Liver (tissue), 8 donors: ENCODE measurements at regions not wholly inside any gene's neighbourhood (a gene's known extent, or its start where the extent isn't known, plus 50 kb on each side); places are given as distances from the start of the nearest gene placed in this dataset.

Source experiments
- DNase-seq: peaks from one replicate; pipeline ENCODE4 v3.0.0-alpha.2; 2017; ENCODE audit warnings: low spot score
- H3K27ac ChIP-seq, 2 donors: one replicate each; pipeline ENCODE4 v1.7.0; 2013; ENCODE audit warnings: inconsistent platforms in 2 of 2, low read length in 2 of 2, control low read depth in 1 of 2, low read depth in 1 of 2, mild to moderate bottlenecking in 1 of 2
- H3K27me3 ChIP-seq, 4 donors: one replicate each; pipeline versions ENCODE4 v1.6.1 to v1.7.0; 2013; ENCODE audit warnings: low read length in 3 of 4, inconsistent platforms in 1 of 4, mild to moderate bottlenecking in 1 of 4, moderate library complexity in 1 of 4; ENCODE audit not compliant: control insufficient read depth in 4 of 4, insufficient read depth in 4 of 4
- H3K36me3 ChIP-seq, 4 donors: one replicate each; pipeline versions ENCODE4 v1.6.1 to v1.7.0; 2013; ENCODE audit warnings: low read length in 3 of 4, mild to moderate bottlenecking in 3 of 4, low read depth in 1 of 4, moderate library complexity in 1 of 4; ENCODE audit not compliant: control insufficient read depth in 4 of 4, insufficient read depth in 3 of 4
- H3K4me1 ChIP-seq, 4 donors: one replicate each; pipeline versions ENCODE4 v1.6.1 to v1.7.0; 2013; ENCODE audit warnings: low read length in 3 of 4, mild to moderate bottlenecking in 3 of 4, moderate library complexity in 1 of 4; ENCODE audit not compliant: control insufficient read depth in 4 of 4, insufficient read depth in 4 of 4
- H3K4me3 ChIP-seq, 3 donors: one replicate each; pipeline versions ENCODE4 v1.6.1 to v1.7.0; 2013; ENCODE audit warnings: low read length in 3 of 3, control low read depth in 1 of 3, low read depth in 1 of 3, mild to moderate bottlenecking in 1 of 3
- H3K9ac ChIP-seq, 2 donors: one replicate each; pipeline ENCODE4 v1.7.0; 2013; ENCODE audit warnings: low read length in 2 of 2, mild to moderate bottlenecking in 2 of 2, moderate library complexity in 2 of 2, control low read depth in 1 of 2, low read depth in 1 of 2
- H3K9me3 ChIP-seq, 4 donors: one replicate each; pipeline versions ENCODE4 v1.6.1 to v1.7.0; 2013; ENCODE audit warnings: low read length in 3 of 4; ENCODE audit not compliant: control insufficient read depth in 4 of 4
- ATF3 ChIP-seq: IDR thresholded peaks from 2 replicates; pipeline ENCODE4 v1.6.1; 2016; ENCODE audit warnings: antibody characterized with exemption
- CTCF ChIP-seq: fragments of 150-350 bp; IDR thresholded peaks from 2 replicates; pipeline ENCODE4 v1.5.1; 2017; ENCODE audit warnings: improper control_type of control experiment, low read depth, low read length; ENCODE audit not compliant: missing input control
- EGR1 ChIP-seq, 2 donors: IDR thresholded peaks; 2 replicates each; pipeline ENCODE4 v1.6.1; 2016 to 2018; ENCODE audit warnings: antibody characterized with exemption in 2 of 2, low read depth in 2 of 2
- FOXA1 ChIP-seq: IDR thresholded peaks from 2 replicates; pipeline ENCODE4 v1.6.1; 2016; ENCODE audit warnings: antibody characterized with exemption
- FOXA2 ChIP-seq: IDR thresholded peaks from 2 replicates; pipeline ENCODE4 v1.6.1; 2016; ENCODE audit warnings: antibody characterized with exemption
- GABPA ChIP-seq, 2 donors: IDR thresholded peaks in 1 of 2; conservative IDR thresholded peaks in 1 of 2; 2 replicates each; pipeline ENCODE4 v1.6.1; 2016; ENCODE audit warnings: antibody characterized with exemption in 2 of 2, mild to moderate bottlenecking in 1 of 2, moderate library complexity in 1 of 2
- HNF4A ChIP-seq, 2 donors: conservative IDR thresholded peaks; 2 replicates each; pipeline ENCODE4 v1.6.1; 2016; ENCODE audit warnings: antibody characterized with exemption in 2 of 2, mild to moderate bottlenecking in 2 of 2
- HNF4G ChIP-seq: IDR thresholded peaks from 2 replicates; pipeline ENCODE4 v1.6.1; 2016; ENCODE audit warnings: antibody characterized with exemption
- JUND ChIP-seq, 2 donors: IDR thresholded peaks; 2 replicates each; pipeline ENCODE4 v1.6.1; 2016; ENCODE audit warnings: antibody characterized with exemption in 2 of 2
- MAX ChIP-seq: IDR thresholded peaks from 2 replicates; pipeline ENCODE4 v1.6.1; 2016; ENCODE audit warnings: antibody characterized with exemption
- NR2F2 ChIP-seq: IDR thresholded peaks from 2 replicates; pipeline ENCODE4 v1.6.1; 2016; ENCODE audit warnings: antibody characterized with exemption
- RAD21 ChIP-seq, 2 donors: IDR thresholded peaks; 2 replicates each; pipeline ENCODE4 v1.6.1; 2016; ENCODE audit warnings: antibody characterized with exemption in 2 of 2, mild to moderate bottlenecking in 2 of 2
- REST ChIP-seq: IDR thresholded peaks from 2 replicates; pipeline ENCODE4 v1.6.1; 2016; ENCODE audit warnings: antibody characterized with exemption, mild to moderate bottlenecking
- RXRA ChIP-seq, 2 donors: IDR thresholded peaks; 2 replicates each; pipeline ENCODE4 v1.6.1; 2017 to 2018; ENCODE audit warnings: antibody characterized with exemption in 2 of 2, mild to moderate bottlenecking in 1 of 2
- SP1 ChIP-seq: IDR thresholded peaks from 2 replicates; pipeline ENCODE4 v1.6.1; 2018; ENCODE audit warnings: antibody characterized with exemption, mild to moderate bottlenecking
- TAF1 ChIP-seq: conservative IDR thresholded peaks from 2 replicates; pipeline ENCODE4 v1.6.1; 2016; ENCODE audit warnings: antibody characterized with exemption, mild to moderate bottlenecking
- YY1 ChIP-seq: IDR thresholded peaks from 2 replicates; pipeline ENCODE4 v1.6.1; 2016; ENCODE audit warnings: antibody characterized with exemption, mild to moderate bottlenecking
- ZBTB33 ChIP-seq: IDR thresholded peaks from 2 replicates; pipeline ENCODE4 v1.6.1; 2016; ENCODE audit warnings: antibody characterized with exemption
- WGBS: extraction: QIAGEN DNeasy Blood & Tissue Kit; methylation state at CpG from one replicate; pipeline ENCODE4 v1.1.7; 2013; 5-methylcytosine and 5-hydroxymethylcytosine counted together
- donor health status: healthy.
- donor health status: healthy.
- donor health status: healthy.
- donor health status: healthy.
- donor health status: healthy.

GRCh38 chr20:29301624-29302259, 1955.7 kb upstream of the DEFB115 start:
- DNase-seq = no peak
- 57% methylated on average over 46 of the region's 46 CpGs for WGBS
- H3K9ac ChIP-seq = no peak overlapping the region
- TF ChIP-seq FOXA2 = no peak
- TF ChIP-seq REST = no peak
- TF ChIP-seq RAD21 (IDR thresholded peaks at IDR 0.05) = no peak
- no peak for TF ChIP-seq RXRA (IDR thresholded peaks at IDR 0.05)
- TF ChIP-seq YY1 = no peak
- no peak for TF ChIP-seq NR2F2
- no peak for TF ChIP-seq ZBTB33
- no peak for TF ChIP-seq HNF4A (conservative IDR thresholded peaks at IDR 0.05)
- TF ChIP-seq CTCF = no peak
- TF ChIP-seq ATF3 = no peak
- TF ChIP-seq EGR1 (IDR thresholded peaks at IDR 0.05; ENCODE audit: low read depth in 2 of 2) = no peak
- no peak for TF ChIP-seq SP1
- TF ChIP-seq JUND (IDR thresholded peaks at IDR 0.05) = no peak
- no peak for TF ChIP-seq FOXA1
- TF ChIP-seq GABPA (IDR thresholded peaks at IDR 0.05 in 1 of 2, conservative IDR thresholded peaks at IDR 0.05 in 1 of 2) = no peak
- no peak for TF ChIP-seq HNF4G
- TF ChIP-seq TAF1 = no peak
- no peak for TF ChIP-seq MAX
- H3K36me3 ChIP-seq = no peaks in the 10 kb centered on the region
- peaks cover 0 to 14% (median 6%) of the 10 kb centered on the region in 4 donors for H3K9me3 ChIP-seq
- H3K4me3 ChIP-seq = no peak overlapping the region
- H3K27ac ChIP-seq = no peak overlapping the region
- H3K4me1 ChIP-seq = no peaks in the 10 kb centered on the region
- no peaks in the 10 kb centered on the region for H3K27me3 ChIP-seq
